IPS-15b (cell line): ENCODE measurements at regions not wholly inside any gene's neighbourhood (a gene's known extent, or its start where the extent isn't known, plus 50 kb on each side); places are given as distances from the start of the nearest gene placed in this dataset.

ENCODE experiments used
- H3K27me3 ChIP-seq: one replicate; pipeline ENCODE4 v1.6.1; 2013; ENCODE audit warnings: low read length; ENCODE audit not compliant: control insufficient read depth, insufficient read depth
- H3K36me3 ChIP-seq: one replicate; pipeline ENCODE4 v1.6.1; 2013; ENCODE audit warnings: low read length; ENCODE audit not compliant: control insufficient read depth, insufficient read depth
- H3K4me1 ChIP-seq: one replicate; pipeline ENCODE4 v1.6.1; 2013; ENCODE audit warnings: mild to moderate bottlenecking, low read length; ENCODE audit not compliant: control insufficient read depth, insufficient read depth
- H3K4me3 ChIP-seq: one replicate; pipeline ENCODE4 v1.5.1; 2013; ENCODE audit warnings: low read depth, low read length
- H3K9ac ChIP-seq: one replicate; pipeline ENCODE4 v1.6.1; 2013; ENCODE audit warnings: low read depth, mild to moderate bottlenecking, low read length
- H3K9me3 ChIP-seq: one replicate; pipeline ENCODE4 v1.6.1; 2013; ENCODE audit warnings: mild to moderate bottlenecking, low read length; ENCODE audit not compliant: control insufficient read depth, insufficient read depth

DNA sequence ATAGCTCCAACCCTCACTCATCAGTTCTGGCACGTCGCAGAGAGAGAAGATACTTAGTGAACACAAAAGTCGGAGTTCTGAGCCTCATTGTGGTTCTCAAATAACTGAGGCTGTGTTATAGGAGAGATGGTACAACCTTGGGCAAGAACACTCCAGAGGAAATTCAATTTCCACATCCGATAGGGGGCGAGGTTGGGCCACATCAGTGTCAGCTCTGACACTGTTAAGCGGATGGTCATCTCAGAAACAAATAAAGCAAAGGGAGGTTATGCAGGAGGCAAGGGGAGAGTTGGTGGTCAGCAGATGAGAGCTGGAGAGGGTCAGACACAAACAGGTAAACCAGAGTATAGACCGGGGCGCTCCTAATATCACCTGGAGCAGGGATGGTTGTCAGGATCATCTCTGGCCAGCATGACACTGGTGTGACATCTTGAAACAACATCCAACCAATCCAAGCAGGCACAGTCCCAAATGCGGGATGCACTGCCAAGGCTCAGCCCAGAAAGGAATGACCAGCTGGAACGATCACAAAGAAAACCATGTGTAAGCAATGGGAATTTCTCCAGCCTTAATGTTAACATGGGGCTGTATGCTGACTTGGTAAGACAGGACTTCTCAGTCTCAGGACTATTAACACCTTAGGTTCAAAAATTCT is 331.8 kb downstream of the HACE1 start:
- H3K27me3 ChIP-seq, result no peaks in the 10 kb centered on the region
- H3K9ac ChIP-seq, result no peak overlapping the region
- no peaks in the 10 kb centered on the region for H3K9me3 ChIP-seq
- no peaks in the 10 kb centered on the region for H3K4me1 ChIP-seq
- no peak overlapping the region for H3K4me3 ChIP-seq
- H3K36me3 ChIP-seq, result no peaks in the 10 kb centered on the region

DNA sequence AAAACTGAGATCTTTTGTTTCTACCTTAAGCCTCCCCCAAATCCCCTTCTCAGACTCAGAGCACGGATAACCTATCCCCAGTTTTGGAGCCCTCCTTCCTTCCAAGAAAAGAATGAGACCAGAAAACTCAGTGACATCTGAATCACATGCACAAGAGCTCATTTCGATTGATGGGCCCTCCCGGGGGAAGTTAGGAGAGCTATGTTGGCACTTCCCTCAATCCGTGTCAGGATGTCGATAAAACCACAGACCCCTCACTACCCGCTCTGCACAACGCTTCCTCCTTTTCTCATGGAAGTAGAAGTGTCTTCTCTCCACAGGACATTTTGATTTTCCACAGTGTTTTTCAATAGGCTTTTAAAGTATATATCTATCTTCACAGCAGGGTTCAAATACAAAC is 332.4 kb downstream of the HACE1 start:
- Histone ChIP-seq H3K4me1 (no peaks in the 10 kb centered on the region), H3K9me3 (no peaks in the 10 kb centered on the region), H3K4me3 (no peak overlapping the region), H3K9ac (no peak overlapping the region), H3K27me3 (no peaks in the 10 kb centered on the region), H3K36me3 (no peaks in the 10 kb centered on the region)

DNA sequence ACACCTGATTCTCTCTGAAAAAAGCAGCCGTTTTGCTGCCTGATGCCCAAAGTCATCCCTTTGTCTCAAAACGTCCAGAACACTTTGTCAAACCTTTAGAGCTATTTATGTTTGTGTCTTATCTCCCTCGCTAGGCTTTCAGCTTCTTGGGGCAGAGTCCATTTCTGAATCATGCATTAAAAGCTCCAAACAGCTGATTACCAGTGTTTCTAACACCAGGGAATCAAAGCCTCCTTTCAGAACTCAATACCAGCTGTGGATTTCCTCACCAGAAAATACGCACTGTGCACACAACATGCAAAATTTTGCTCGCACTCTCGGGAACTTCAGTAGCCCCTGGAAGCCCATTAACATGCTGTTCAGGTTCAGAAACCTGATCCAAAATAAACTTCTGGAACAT is 333.3 kb downstream of the HACE1 start:
- H3K9ac ChIP-seq, result no peak overlapping the region
- no peaks in the 10 kb centered on the region for H3K4me1 ChIP-seq
- no peaks in the 10 kb centered on the region for H3K27me3 ChIP-seq
- H3K9me3 ChIP-seq, result no peaks in the 10 kb centered on the region
- H3K36me3 ChIP-seq, result no peaks in the 10 kb centered on the region
- H3K4me3 ChIP-seq, result no peak overlapping the region

DNA sequence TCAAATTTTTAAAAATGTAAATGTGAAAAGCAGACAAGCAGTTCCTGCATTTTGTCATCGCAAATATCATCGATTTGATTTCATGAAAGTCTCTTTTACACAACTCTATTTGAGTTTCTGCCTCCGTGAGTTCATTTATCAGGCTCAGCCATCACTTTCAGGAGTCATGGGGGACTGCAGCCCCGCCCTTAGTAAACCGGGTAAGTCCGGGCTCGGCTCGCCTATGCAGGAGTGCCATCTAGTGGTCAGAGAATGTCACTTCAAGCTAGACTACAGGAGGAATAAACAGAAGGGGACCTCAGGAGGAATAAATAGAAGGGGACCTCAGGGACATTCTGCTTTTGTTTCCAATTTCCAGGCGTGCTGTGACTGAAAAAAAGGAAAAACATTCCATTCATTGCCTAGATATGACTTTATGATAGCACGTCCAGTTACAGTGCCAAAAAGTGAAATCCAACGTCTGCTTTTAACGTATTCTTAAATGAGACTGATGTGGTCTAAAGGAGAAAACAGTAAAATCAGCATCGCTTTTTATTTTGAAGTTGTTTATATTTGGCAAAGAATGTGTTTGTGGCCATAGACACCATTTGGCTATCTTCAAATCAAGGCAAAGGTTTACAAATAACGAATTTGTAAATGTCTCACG is 333.9 kb downstream of the HACE1 start:
- Histone ChIP-seq H3K4me1 (no peaks in the 10 kb centered on the region), H3K4me3 (peak overlapping the region; percentile 28), H3K27me3 (no peaks in the 10 kb centered on the region), H3K36me3 (no peaks in the 10 kb centered on the region), H3K9ac (no peak overlapping the region), H3K9me3 (no peaks in the 10 kb centered on the region)

DNA sequence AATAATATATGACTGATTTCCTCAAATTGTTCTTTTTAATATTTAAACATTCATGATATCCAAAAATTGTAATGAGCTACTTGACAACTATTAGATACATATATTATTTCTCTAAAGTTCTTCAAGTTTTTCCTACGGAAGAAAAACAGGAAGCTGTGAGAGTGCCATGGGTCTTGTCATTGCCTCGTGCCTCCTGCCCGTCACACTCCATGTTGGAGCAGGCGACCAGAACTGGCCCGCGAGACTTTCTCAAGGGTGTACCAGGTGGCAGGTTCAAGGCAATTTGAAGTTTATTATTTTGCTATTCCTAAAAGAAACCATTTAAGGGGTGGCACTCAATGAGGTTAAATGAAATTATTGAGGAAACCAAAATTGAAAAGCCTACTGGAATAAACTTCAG is 337.2 kb downstream of the HACE1 start:
- Histone ChIP-seq H3K36me3 (no peaks in the 10 kb centered on the region), H3K9me3 (no peaks in the 10 kb centered on the region), H3K9ac (no peak overlapping the region), H3K4me1 (no peaks in the 10 kb centered on the region), H3K27me3 (no peaks in the 10 kb centered on the region), H3K4me3 (no peak overlapping the region)

DNA sequence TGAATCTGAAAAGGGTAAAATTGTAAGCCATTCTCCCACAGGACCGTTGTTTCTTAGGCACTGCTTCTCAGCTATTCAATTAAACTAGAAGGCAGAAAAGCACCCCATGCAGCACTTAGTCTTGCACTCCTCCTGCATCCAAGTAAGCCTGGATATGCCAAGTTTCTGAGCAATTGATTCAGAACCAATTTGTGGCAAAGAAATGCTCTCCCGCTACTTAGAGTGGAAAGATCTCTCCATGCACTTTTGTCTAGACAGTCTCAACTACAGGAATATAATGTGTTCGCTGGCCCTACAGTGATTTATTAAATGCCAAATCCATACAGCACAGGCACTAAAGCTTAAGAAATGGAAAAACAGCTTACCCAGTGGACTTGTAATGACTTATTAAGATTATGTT is 338.5 kb downstream of the HACE1 start:
- Histone ChIP-seq H3K27me3 (no peaks in the 10 kb centered on the region), H3K9me3 (no peaks in the 10 kb centered on the region), H3K9ac (no peak overlapping the region), H3K36me3 (no peaks in the 10 kb centered on the region), H3K4me1 (no peaks in the 10 kb centered on the region), H3K4me3 (no peak overlapping the region)

DNA sequence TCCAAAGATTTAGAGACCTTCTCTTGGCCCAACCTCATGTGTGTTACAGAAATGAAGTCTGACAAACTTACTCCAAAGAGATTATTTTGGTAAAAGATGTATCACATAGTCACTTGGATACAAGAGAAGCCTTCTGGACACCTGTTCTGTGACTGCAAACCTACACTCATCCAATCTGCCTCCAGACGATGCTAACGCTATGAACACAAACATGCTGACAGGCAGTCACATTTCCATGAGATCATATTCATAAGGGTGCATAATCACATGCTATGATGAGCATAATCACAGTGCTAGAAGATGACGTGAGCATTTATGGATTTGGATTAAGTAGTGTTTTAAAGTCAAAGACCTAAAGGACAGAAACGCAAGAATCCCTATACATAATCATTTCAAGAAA is 340.2 kb downstream of the HACE1 start:
- H3K4me1 ChIP-seq, result no peaks in the 10 kb centered on the region
- H3K27me3 ChIP-seq, result no peaks in the 10 kb centered on the region
- H3K36me3 ChIP-seq, result no peaks in the 10 kb centered on the region
- no peak overlapping the region for H3K4me3 ChIP-seq
- no peak overlapping the region for H3K9ac ChIP-seq
- no peaks in the 10 kb centered on the region for H3K9me3 ChIP-seq

DNA sequence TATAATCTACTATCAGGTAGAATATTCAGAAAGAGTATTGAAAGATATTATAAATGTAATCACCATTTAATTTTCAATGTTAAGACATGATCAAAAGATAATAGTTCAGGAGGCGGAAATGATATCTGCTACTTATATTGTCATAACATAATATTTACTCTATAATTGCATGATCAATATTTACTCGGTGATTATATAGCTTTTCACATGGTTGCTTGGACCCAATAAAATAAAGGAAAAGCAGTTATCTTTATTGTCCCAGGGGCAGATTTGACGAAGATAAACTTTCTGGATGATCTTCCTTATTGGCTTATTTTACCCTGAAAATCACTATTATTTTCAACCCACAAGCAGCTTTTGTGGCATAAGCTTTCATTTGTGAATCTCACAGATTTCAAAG is 350.4 kb downstream of the HACE1 start:
- H3K9ac ChIP-seq, result no peak overlapping the region
- H3K9me3 ChIP-seq, result no peaks in the 10 kb centered on the region
- H3K36me3 ChIP-seq, result no peaks in the 10 kb centered on the region
- H3K4me1 ChIP-seq, result no peaks in the 10 kb centered on the region
- H3K4me3 ChIP-seq, result no peak overlapping the region
- no peaks in the 10 kb centered on the region for H3K27me3 ChIP-seq

DNA sequence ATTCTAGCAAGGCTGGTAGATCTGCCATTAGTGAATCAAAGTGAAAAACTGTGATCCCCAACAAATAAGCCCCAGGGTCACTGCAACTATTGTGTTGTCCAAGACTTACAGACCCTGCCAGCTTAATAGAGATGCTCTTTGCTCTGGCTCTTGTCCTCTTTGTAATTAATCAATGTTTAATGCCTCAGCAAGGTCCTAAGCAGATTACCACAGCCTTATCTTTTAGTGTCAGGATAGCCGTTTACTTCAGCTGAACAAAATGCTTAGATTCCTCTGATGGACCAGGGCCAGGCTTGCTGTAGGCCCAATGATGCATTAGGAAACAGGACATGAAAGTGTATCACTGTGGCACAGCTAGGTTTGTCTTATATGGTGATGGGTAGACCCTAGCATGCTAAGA is 353.3 kb downstream of the HACE1 start:
- Histone ChIP-seq H3K4me3 (no peak overlapping the region), H3K36me3 (no peaks in the 10 kb centered on the region), H3K27me3 (no peaks in the 10 kb centered on the region), H3K9me3 (no peaks in the 10 kb centered on the region), H3K9ac (no peak overlapping the region), H3K4me1 (no peaks in the 10 kb centered on the region)

DNA sequence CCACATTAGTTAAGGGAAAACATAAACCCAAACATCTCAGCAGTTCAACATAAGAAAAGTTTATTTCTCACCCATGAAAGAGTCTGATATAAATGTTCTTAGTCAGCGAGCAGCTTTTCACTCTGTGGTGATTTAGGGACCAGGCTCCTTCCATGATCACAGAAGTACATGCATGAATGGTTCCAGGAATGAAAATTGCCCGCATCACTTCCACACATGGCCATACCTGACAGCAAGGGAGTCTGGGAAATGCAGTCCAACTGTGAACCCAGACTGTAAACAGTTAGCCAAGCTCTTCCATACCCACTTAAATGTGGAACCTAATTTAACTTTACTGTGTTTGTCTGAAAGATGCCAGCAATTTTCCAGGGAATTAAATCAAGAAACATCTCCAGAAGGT is 353.9 kb downstream of the HACE1 start:
- Histone ChIP-seq H3K9me3 (no peaks in the 10 kb centered on the region), H3K27me3 (no peaks in the 10 kb centered on the region), H3K4me1 (no peaks in the 10 kb centered on the region), H3K4me3 (no peak overlapping the region), H3K36me3 (no peaks in the 10 kb centered on the region), H3K9ac (no peak overlapping the region)

DNA sequence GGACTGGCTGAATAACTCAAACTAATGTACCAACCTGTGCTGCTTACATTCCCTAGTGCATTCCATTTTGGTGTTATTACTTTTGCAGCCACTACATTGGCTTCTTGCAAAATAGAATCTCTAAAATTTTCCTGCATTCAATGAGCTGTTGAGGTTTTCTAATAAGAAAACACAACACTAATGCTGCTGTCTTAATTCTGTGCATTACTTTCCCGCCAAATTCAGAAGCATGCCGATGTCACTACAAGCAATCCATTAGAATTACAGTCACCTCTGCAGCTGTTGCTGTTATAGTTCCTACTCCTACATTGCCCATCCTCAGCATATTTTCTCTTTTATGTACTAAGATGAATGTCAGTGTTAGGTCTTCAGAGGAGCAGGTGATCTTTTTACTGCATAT is 359.5 kb downstream of the HACE1 start:
- Histone ChIP-seq H3K4me3 (no peak overlapping the region), H3K36me3 (no peaks in the 10 kb centered on the region), H3K27me3 (no peaks in the 10 kb centered on the region), H3K9ac (no peak overlapping the region), H3K9me3 (no peaks in the 10 kb centered on the region), H3K4me1 (no peaks in the 10 kb centered on the region)

DNA sequence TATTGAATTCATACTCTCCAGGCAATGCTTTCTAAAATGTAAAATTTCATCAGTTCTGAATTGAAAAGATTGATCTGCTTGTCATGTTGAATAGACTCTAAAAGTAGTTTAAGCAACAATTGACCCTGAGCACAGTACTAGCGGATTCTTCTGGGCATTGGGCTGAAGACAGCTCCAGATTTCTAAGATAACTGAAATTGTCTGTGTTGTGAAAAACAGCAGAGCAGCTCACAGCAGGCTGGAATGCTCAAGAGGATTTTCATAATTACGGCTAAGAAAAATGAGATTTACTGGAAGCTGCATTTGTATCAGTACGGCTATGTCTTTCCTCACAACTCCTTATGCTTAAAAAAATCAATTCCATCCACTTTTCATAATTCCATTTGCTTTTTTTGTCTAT is 373.7 kb downstream of the HACE1 start:
- no peaks in the 10 kb centered on the region for H3K4me1 ChIP-seq

More for the DNA sequence above, 373.7 kb downstream of the HACE1 start:
- Histone ChIP-seq H3K27me3 (no peaks in the 10 kb centered on the region), H3K4me3 (no peak overlapping the region), H3K9me3 (no peaks in the 10 kb centered on the region), H3K36me3 (no peaks in the 10 kb centered on the region), H3K9ac (no peak overlapping the region)
